Osteocyte (in vitro differentiated cells): ENCODE measurements at regions not wholly inside any gene's neighbourhood (a gene's known extent, or its start where the extent isn't known, plus 50 kb on each side); places are given as distances from the start of the nearest gene placed in this dataset.

Experiments
- DNase-seq: peaks from one replicate; pipeline ENCODE4 v3.0.0; 2021; ENCODE audit warnings: mixed read lengths; ENCODE audit not compliant: unreplicated experiment; ENCODE audit errors: extremely low spot score
- H3K27ac Mint-ChIP-seq: one replicate; pipeline ENCODE4 v1.8.0; 2021; ENCODE audit warnings: mild to moderate bottlenecking, mixed read lengths; ENCODE audit not compliant: unreplicated experiment
- H3K27me3 Mint-ChIP-seq: one replicate; pipeline ENCODE4 v1.8.0; 2021; ENCODE audit warnings: mixed read lengths; ENCODE audit not compliant: unreplicated experiment
- H3K36me3 Mint-ChIP-seq: one replicate; pipeline ENCODE4 v1.8.0; 2021; ENCODE audit warnings: mixed read lengths; ENCODE audit not compliant: unreplicated experiment
- H3K4me1 Mint-ChIP-seq: one replicate; pipeline ENCODE4 v1.8.0; 2021; ENCODE audit warnings: mixed read lengths; ENCODE audit not compliant: unreplicated experiment
- H3K4me3 Mint-ChIP-seq: one replicate; pipeline ENCODE4 v1.8.0; 2021; ENCODE audit warnings: mild to moderate bottlenecking, moderate library complexity, mixed read lengths; ENCODE audit not compliant: unreplicated experiment
- H3K9me3 Mint-ChIP-seq: one replicate; pipeline ENCODE4 v1.8.0; 2021; ENCODE audit warnings: mixed read lengths; ENCODE audit not compliant: unreplicated experiment
- TF ChIP-seq, protein P1 (sequence below): fragments of 200-600 bp; sonication (generic); IDR thresholded peaks from 2 replicates; pipeline ENCODE4 v1.5.0; 2021; ENCODE audit warnings: antibody characterized with exemption, mild to moderate bottlenecking, moderate library complexity

DNA sequence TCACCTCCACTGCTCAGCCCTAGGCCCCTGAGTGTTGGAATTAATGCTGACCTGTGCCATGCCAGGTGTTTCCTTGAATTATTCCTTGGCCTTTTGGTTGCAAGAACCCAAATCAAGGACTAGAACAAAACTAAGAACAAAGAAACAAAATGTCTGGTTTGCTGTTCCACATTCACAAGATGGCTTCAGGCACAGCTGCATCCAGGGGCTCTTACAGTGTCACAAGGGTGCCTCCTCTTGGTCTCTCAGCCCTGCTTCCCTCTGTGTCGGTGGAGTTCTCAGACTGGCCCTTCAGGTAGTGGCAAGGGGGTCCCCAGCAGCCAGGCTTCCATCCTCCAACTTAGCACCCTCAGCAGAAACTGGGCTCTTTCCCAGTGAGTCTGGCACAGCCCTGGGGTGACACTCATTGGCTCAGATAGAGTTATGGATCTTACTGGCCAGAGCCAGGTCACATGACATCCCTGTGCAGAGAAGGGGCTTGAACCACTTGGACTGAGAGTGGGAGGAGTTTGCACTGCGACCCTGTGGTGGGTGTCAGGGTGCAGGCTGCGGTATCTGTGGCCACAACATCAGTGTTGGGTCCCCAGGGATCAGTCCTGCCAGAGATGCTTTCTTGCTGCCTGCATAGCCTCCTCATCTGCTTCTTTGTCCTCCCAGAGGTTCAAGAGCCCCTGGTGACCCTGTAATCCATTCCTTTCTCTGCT lies 427.7 kb upstream of the SULF2 start:
- Mint-ChIP-seq H3K27me3 (peaks cover 29% of the 10 kb centered on the region), H3K4me3 (no peak overlapping the region), H3K4me1 (no peaks in the 10 kb centered on the region), H3K36me3 (no peaks in the 10 kb centered on the region), H3K9me3 (no peaks in the 10 kb centered on the region), H3K27ac (no peak overlapping the region)
- DNase-seq, result no peak
- TF ChIP-seq, protein P1, sequence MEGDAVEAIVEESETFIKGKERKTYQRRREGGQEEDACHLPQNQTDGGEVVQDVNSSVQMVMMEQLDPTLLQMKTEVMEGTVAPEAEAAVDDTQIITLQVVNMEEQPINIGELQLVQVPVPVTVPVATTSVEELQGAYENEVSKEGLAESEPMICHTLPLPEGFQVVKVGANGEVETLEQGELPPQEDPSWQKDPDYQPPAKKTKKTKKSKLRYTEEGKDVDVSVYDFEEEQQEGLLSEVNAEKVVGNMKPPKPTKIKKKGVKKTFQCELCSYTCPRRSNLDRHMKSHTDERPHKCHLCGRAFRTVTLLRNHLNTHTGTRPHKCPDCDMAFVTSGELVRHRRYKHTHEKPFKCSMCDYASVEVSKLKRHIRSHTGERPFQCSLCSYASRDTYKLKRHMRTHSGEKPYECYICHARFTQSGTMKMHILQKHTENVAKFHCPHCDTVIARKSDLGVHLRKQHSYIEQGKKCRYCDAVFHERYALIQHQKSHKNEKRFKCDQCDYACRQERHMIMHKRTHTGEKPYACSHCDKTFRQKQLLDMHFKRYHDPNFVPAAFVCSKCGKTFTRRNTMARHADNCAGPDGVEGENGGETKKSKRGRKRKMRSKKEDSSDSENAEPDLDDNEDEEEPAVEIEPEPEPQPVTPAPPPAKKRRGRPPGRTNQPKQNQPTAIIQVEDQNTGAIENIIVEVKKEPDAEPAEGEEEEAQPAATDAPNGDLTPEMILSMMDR, result no peak

GRCh38 chr20:48211847-48212246 lies 426.6 kb upstream of the SULF2 start:
- Mint-ChIP-seq H3K4me1 (no peaks in the 10 kb centered on the region), H3K27ac (no peak overlapping the region), H3K27me3 (peaks cover 31% of the 10 kb centered on the region), H3K36me3 (no peaks in the 10 kb centered on the region), H3K9me3 (no peaks in the 10 kb centered on the region), H3K4me3 (no peak overlapping the region)
- no peak for DNase-seq
- TF ChIP-seq, protein P1, result no peak

DNA sequence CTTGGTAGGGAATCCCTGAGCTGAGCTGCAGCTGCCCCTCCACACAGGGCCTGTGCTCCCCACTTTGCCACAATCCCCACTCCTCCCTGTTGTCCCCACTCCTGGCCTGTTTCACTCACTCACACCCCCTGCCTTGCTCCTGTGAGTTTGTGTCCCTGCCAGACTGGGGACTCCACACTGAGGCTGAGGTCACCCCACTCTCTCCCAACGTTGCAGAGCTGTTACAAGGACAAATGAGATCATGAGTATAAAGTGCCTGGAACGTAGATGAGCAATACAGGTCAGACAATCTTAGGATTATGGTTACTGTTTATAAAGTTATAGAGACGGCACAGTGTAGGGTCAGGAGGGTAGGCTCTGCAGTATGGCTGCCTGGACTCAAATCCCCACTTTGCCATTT lies 426.0 kb upstream of the SULF2 start:
- Mint-ChIP-seq H3K27ac (no peak overlapping the region), H3K4me3 (no peak overlapping the region), H3K27me3 (peaks cover 37% of the 10 kb centered on the region), H3K9me3 (no peaks in the 10 kb centered on the region), H3K36me3 (no peaks in the 10 kb centered on the region), H3K4me1 (no peaks in the 10 kb centered on the region)
- no peak for DNase-seq
- TF ChIP-seq, protein P1, result no peak

DNA sequence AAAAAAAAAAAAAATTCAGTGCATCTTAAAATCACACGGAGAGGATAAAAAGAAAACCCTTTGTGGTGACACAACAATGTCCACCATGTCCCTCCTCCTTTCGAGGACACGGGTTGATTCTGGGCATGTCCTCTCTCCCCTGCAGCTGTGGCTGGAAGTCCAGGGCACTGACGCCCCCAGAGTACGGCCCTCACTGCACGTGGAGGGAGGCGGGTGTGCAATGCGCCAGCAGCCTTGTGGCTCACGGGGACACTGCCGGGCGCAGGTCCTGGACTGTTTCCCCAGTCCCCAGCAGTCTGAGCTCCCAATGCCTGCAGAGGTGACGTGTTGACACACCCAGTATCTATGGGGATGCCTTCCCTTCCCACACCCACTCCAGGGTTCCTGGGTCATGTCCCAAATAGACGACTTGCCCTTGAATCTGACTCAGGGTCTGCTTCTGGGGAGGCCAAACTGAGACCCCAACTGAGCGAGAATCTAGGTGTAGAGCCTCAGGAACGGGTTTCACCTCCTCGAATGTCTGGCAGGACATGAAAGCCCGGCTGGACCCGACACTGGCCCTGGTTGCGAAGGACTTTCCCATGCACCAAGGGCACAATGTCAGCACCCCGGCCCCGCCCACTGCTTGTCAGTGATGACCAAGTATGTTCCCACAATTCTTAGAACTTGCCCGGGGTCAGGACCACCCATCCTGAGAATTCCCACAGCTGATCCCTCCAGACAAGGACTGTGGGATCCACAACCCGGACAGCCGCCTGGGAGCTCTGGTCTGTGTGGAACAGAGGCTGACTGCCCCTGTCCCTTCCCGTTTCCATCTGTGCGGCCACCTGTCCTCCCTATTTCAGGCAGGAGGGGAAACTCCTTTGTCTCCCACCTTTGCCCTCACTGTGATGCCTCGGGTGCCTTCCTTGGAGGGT lies 425.1 kb upstream of the SULF2 start:
- H3K36me3 Mint-ChIP-seq, result no peaks in the 10 kb centered on the region
- H3K9me3 Mint-ChIP-seq, result no peaks in the 10 kb centered on the region
- H3K27ac Mint-ChIP-seq, result no peak overlapping the region
- H3K4me1 Mint-ChIP-seq, result no peaks in the 10 kb centered on the region
- DNase-seq, result no peak
- peaks cover 33% of the 10 kb centered on the region for H3K27me3 Mint-ChIP-seq
- H3K4me3 Mint-ChIP-seq, result no peak overlapping the region
- TF ChIP-seq, protein P1, result no peak

GRCh38 chr20:48209102-48209501 lies 423.8 kb upstream of the SULF2 start:
- H3K4me3 Mint-ChIP-seq, result no peak overlapping the region
- TF ChIP-seq, protein P1, result no peak
- no peak for DNase-seq
- H3K36me3 Mint-ChIP-seq, result no peaks in the 10 kb centered on the region
- H3K9me3 Mint-ChIP-seq, result no peaks in the 10 kb centered on the region
- H3K27me3 Mint-ChIP-seq, result peaks cover 27% of the 10 kb centered on the region
- H3K27ac Mint-ChIP-seq, result no peak overlapping the region
- no peaks in the 10 kb centered on the region for H3K4me1 Mint-ChIP-seq
